Endothelial cell of umbilical vein (primary cell): ENCODE measurements at regions not wholly inside any gene's neighbourhood (a gene's known extent, or its start where the extent isn't known, plus 50 kb on each side); places are given as distances from the start of the nearest gene placed in this dataset.

Experiments
- BruUV-seq: library from RNA; stranded (reverse); fragments of 400-500 nt; replicated peaks from 2 replicates; lab custom pipeline; 2021; lab: Mats Ljungman, UMichigan
- CTCF ChIA-PET: fragments of 300-600, 350-600 bp; sonication (Branson Sonifier 250); formaldehyde crosslinking; loops from one replicate; lab custom pipeline; 2021; ENCODE audit warnings: antibody characterized with exemption, inconsistent platforms; lab: Charles Lee
- POLR2A ChIA-PET: fragments of 300-600, 350-600 bp; sonication (Branson Sonifier 250); formaldehyde crosslinking; loops from one replicate; lab custom pipeline; 2021; ENCODE audit warnings: antibody characterized with exemption, inconsistent platforms; lab: Charles Lee
- DNase-seq: peaks from one replicate; pipeline ENCODE4 v3.0.0-alpha.2; 2011; ENCODE audit warnings: low read depth, low spot score
- FAIRE-seq: peaks from 2 replicates; lab custom pipeline; 2011; peaks lifted over from hg19 to GRCh38; lab: Jason Lieb, UNC
- H2AFZ ChIP-seq: 2 replicates; pipeline ENCODE4 v1.6.0; 2012; ENCODE audit warnings: low read depth, low read length, control low read depth, inconsistent platforms
- H3K27ac ChIP-seq: 2 replicates; pipeline ENCODE4 v1.5.1; 2011; ENCODE audit warnings: low read depth, mild to moderate bottlenecking, control low read depth, low read length, moderate library complexity; ENCODE audit not compliant: insufficient read depth
- H3K27me3 ChIP-seq, 2 experiments: 2 replicates each; pipeline versions ENCODE4 v1.6.0 to v1.6.1; 2011; ENCODE audit warnings: low read length in 2 of 2, mixed read lengths in 1 of 2; ENCODE audit not compliant: control insufficient read depth in 2 of 2, insufficient read depth in 2 of 2
- H3K36me3 ChIP-seq, 2 experiments: 2 replicates in 1 of 2; 3 replicates in 1 of 2; pipeline ENCODE4 v1.5.1; 2011; ENCODE audit warnings: low read length in 2 of 2, mild to moderate bottlenecking in 1 of 2, moderate library complexity in 1 of 2; ENCODE audit not compliant: control insufficient read depth in 2 of 2, insufficient read depth in 2 of 2; ENCODE audit errors: extremely low read depth in 1 of 2
- H3K4me1 ChIP-seq: 3 replicates; pipeline ENCODE4 v1.5.1; 2011; ENCODE audit warnings: mild to moderate bottlenecking, low read length; ENCODE audit not compliant: control insufficient read depth, insufficient read depth; ENCODE audit errors: extremely low read depth
- H3K4me2 ChIP-seq: 2 replicates; pipeline ENCODE4 v1.6.1; 2011; ENCODE audit warnings: low read length, control low read depth, mixed read lengths; ENCODE audit not compliant: insufficient read depth
- H3K4me3 ChIP-seq, 3 experiments: fragments of 200-600 bp in 1 of 3; sonication (generic), shearing (Covaris generic) in 1 of 3; replicated peaks in 1 of 3; 2 replicates each; pipeline ENCODE4 v1.5.1; 2011 to 2016; ENCODE audit warnings: control low read depth in 3 of 3, low read length in 3 of 3, mild to moderate bottlenecking in 2 of 3, inconsistent platforms in 1 of 3, low read depth in 1 of 3, moderate library complexity in 1 of 3; ENCODE audit not compliant: insufficient read depth in 1 of 3
- H3K79me2 ChIP-seq: 2 replicates; pipeline ENCODE4 v1.6.0; 2012; ENCODE audit warnings: low read length, inconsistent platforms; ENCODE audit not compliant: control insufficient read depth, insufficient read depth
- H3K9ac ChIP-seq: replicated peaks from 2 replicates; pipeline ENCODE3; 2011; ENCODE audit warnings: low read length, control low read depth; ENCODE audit not compliant: insufficient read depth; ENCODE audit errors: extremely low read depth
- H3K9me1 ChIP-seq: replicated peaks from 3 replicates; pipeline ENCODE4 v1.6.0; 2011; ENCODE audit warnings: mild to moderate bottlenecking, low read length; ENCODE audit not compliant: control insufficient read depth, insufficient read depth; ENCODE audit errors: extremely low read depth
- H3K9me3 ChIP-seq: replicated peaks from 2 replicates; pipeline ENCODE4 v1.5.1; 2012; ENCODE audit warnings: low read length, inconsistent platforms; ENCODE audit not compliant: control insufficient read depth, insufficient read depth
- H4K20me1 ChIP-seq: replicated peaks from 2 replicates; pipeline ENCODE3; 2011; ENCODE audit warnings: mild to moderate bottlenecking, low read length; ENCODE audit not compliant: control insufficient read depth, insufficient read depth; ENCODE audit errors: extremely low read depth
- CTCF ChIP-seq, 2 donors: IDR thresholded peaks; 1 replicate in 1 of 2; 2 replicates in 1 of 2; pipeline ENCODE4 v1.5.1; 2011; ENCODE audit warnings: low read length in 2 of 2, mild to moderate bottlenecking in 2 of 2, moderate library complexity in 2 of 2, control low read depth in 1 of 2, inconsistent platforms in 1 of 2, low read depth in 1 of 2; ENCODE audit not compliant: insufficient read depth in 1 of 2; ENCODE audit errors: extremely low read depth in 1 of 2
- EZH2 ChIP-seq: IDR thresholded peaks from 2 replicates; pipeline ENCODE4 v1.6.1; 2012; ENCODE audit warnings: borderline replicate concordance, low read depth, mild to moderate bottlenecking, moderate library complexity, low read length, inconsistent platforms; ENCODE audit not compliant: severe bottlenecking
- FOS ChIP-seq: IDR thresholded peaks from 2 replicates; pipeline ENCODE4 v1.6.1; 2011; ENCODE audit warnings: mild to moderate bottlenecking, low read length, moderate library complexity, borderline replicate concordance; ENCODE audit not compliant: insufficient read depth
- GATA2 ChIP-seq: IDR thresholded peaks from 2 replicates; pipeline ENCODE4 v1.7.0; 2011; ENCODE audit warnings: low read depth, mild to moderate bottlenecking, moderate library complexity, mixed read lengths, low read length; ENCODE audit not compliant: insufficient read length, insufficient read depth
- JUN ChIP-seq: IDR thresholded peaks from 2 replicates; pipeline ENCODE4 v1.6.1; 2011; ENCODE audit warnings: borderline replicate concordance, low read depth; ENCODE audit not compliant: insufficient read length, insufficient read depth
- MAX ChIP-seq: IDR thresholded peaks from 2 replicates; pipeline ENCODE4 v1.6.1; 2011; ENCODE audit not compliant: insufficient read depth, insufficient read length
- MYC ChIP-seq: IDR thresholded peaks from one replicate; pipeline ENCODE4 v1.6.1; 2011; ENCODE audit warnings: mild to moderate bottlenecking, low read depth, low read length
- POLR2A ChIP-seq: IDR thresholded peaks from 2 replicates; pipeline ENCODE4 v1.6.1; 2012; ENCODE audit warnings: low read depth, mild to moderate bottlenecking, control low read depth, low read length
- POLR2AphosphoS5 ChIP-seq: IDR thresholded peaks from 2 replicates; pipeline ENCODE4 v1.6.1; 2012; ENCODE audit warnings: low read depth, mild to moderate bottlenecking, control low read depth, low read length, moderate library complexity; ENCODE audit not compliant: insufficient read depth
- dilution Hi-C: fragments of 300-500 bp; cut with MboI; formaldehyde crosslinking; loops from one replicate; pipeline ENCODE4 v1.15.0; 2019; ENCODE audit warnings: low sequenced_read_pairs; ENCODE audit not compliant: extremely low pct_ligation_motif_present
- intact Hi-C: fragments of 100-400 bp; cut with micrococcal nuclease; formaldehyde crosslinking; loops from one replicate; pipeline ENCODE4 v1.10.0; 2022

- H3K4me2 ChIP-seq, result no peak overlapping the region
- no peaks in the 10 kb centered on the region for H3K9me3 ChIP-seq
- H3K4me3 ChIP-seq, result no peak overlapping the region
- ChIA-PET CTCF (interaction anchor here (0.9 to 1.3 kb wide), 3 partner anchors 26 to 425 kb away, joined by 3 to 5 read pairs (median 4); no protein-coding TSS in a partner anchor), POLR2A (no interaction called here)
- TF ChIP-seq GATA2, result no peak
- H3K9ac ChIP-seq, result no peak overlapping the region
- dilution Hi-C loops (no loop called here), intact Hi-C loops (loop anchor here (2.0 kb wide), 1 partner anchor 65 kb away; no protein-coding TSS in a partner anchor)
- peaks cover 0 to 2% of the 10 kb centered on the region in 2 experiments for H3K27me3 ChIP-seq
- DNase-seq (no peak), FAIRE-seq (no peak)
- no peak overlapping the region for H3K27ac ChIP-seq
- H4K20me1 ChIP-seq, result no peaks in the 10 kb centered on the region
- H3K79me2 ChIP-seq, result no peaks in the 10 kb centered on the region
- no peaks in the 10 kb centered on the region for H3K36me3 ChIP-seq
- no TSS peak for BruUV-seq
- no peak overlapping the region for H2AFZ ChIP-seq
- no peaks in the 10 kb centered on the region for H3K9me1 ChIP-seq
- H3K4me1 ChIP-seq, result peaks cover 11% of the 10 kb centered on the region
Observed at GRCh38 chr2:19775315-19775714, 126.5 kb downstream of the TTC32 start.

GRCh38 chr2:19774805-19775176, 127.0 kb downstream of the TTC32 start:
- intact Hi-C loops (loop anchor here (1.0 to 2.0 kb wide), 2 partner anchors 22 to 64 kb away; no protein-coding TSS in a partner anchor), dilution Hi-C loops (no loop called here)
- H3K9me1 ChIP-seq, result no peaks in the 10 kb centered on the region
- H3K27me3 ChIP-seq, result peaks cover 0 to 2% of the 10 kb centered on the region in 2 experiments
- H3K9ac ChIP-seq, result no peak overlapping the region
- no peak overlapping the region for H2AFZ ChIP-seq
- no TSS peak for BruUV-seq
- TF ChIP-seq CTCF (IDR thresholded peaks at IDR 0.05; ENCODE audit: extremely low read depth in 1 of 2, insufficient read depth in 1 of 2, low read depth in 1 of 2, low read length in 2 of 2), result no peak
- no peak for TF ChIP-seq POLR2AphosphoS5
- TF ChIP-seq GATA2, result no peak
- no peak for TF ChIP-seq FOS
- no peak for TF ChIP-seq JUN
- TF ChIP-seq EZH2, result no peak
- no peak for TF ChIP-seq MYC
- TF ChIP-seq MAX, result no peak
- TF ChIP-seq POLR2A, result no peak
- H3K4me2 ChIP-seq, result no peak overlapping the region
- no peaks in the 10 kb centered on the region for H3K9me3 ChIP-seq
- H4K20me1 ChIP-seq, result no peaks in the 10 kb centered on the region
- no peak for DNase-seq
- no peaks in the 10 kb centered on the region for H3K36me3 ChIP-seq
- FAIRE-seq, result no peak
- no peak overlapping the region for H3K27ac ChIP-seq
- CTCF ChIA-PET, result no interaction called here
- H3K79me2 ChIP-seq, result no peaks in the 10 kb centered on the region
- peaks cover 11% of the 10 kb centered on the region for H3K4me1 ChIP-seq
- POLR2A ChIA-PET, result no interaction called here
- H3K4me3 ChIP-seq, result no peak overlapping the region
